Stimulated activated CD8-positive, alpha-beta memory T cell treated with anti-CD3 and anti-CD28 coated beads, Interleukin-7, amount 100 ng/mL, for 1 hour (primary cell): ENCODE measurements at regions not wholly inside any gene's neighbourhood (a gene's known extent, or its start where the extent isn't known, plus 50 kb on each side); places are given as distances from the start of the nearest gene placed in this dataset.

Experiments
- DNase-seq, 2 donors: peaks; one replicate each; pipeline ENCODE4 v3.0.0-alpha.2; 2020; ENCODE audit warnings: low read depth in 2 of 2

DNA sequence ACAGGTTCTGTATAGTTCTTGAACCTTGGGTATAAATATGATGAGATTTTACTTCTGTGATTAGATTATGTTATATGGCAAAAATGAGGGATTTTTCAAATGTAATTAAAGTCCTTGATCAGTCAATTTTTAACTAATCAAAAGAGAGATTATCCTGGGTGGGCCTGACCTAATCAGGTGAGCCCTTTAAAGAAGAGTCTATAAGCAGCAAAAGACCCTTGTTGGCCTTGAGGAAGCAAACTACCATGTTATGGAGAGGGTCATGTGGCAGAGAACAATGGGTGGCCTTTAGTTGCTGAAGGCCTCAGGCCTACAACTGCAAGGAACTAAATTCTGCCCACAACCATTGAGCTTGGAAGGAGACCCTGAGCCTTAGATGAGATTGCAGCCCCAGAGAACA, 102.5 kb upstream of the RIPOR2 start:
- no peak for DNase-seq

DNA sequence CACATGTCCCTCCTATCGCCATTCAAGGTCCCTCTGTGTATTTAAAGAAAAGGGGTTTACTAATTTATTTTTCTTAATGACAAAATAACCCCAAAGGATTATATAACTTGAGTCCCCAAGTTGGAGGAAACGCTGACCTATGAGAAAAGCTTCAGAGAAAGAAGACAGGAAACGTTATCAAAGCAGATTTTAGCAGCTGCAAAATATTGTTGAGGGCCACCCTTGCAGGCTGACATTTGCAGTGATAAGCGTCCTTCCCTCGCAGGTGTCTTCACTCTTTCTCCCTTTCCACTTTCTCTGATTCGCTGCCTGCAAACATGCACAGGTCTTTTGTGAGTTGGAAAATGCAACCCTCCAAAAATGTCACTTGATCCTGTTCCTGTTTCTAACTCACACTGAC, 103.2 kb upstream of the RIPOR2 start:
- no peak for DNase-seq

DNA sequence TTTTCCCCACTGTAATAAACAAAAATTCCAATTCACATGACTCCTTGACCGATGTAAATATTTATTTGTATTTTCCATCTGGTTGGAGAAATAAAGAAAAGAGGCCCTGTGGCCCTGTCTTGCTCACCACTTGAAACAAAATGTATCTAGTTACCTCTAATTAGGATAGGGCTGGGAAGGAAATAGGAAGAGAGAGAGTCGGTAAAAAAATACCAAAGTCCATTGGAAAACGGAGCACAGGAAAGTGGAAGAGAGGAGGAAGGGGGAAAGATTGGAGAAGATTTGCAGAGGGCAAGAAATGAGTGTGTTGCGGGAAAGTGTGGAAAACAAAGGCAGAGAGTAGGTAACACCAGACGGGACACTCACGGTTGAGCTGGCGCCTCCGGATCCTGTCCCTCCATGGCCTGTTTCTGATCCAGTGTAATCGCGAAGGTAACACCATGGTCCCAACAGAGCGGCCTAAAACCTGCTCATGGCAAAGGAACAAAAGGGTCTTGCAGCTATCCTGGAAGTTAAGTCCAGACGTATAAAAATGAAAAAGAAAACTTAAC, 105.8 kb upstream of the RIPOR2 start:
- no peak for DNase-seq

GRCh38 chr6:25042036-25042521, 106.3 kb upstream of the RIPOR2 start:
- DNase-seq: no peak

- no peak for DNase-seq
Measured at GRCh38 chr6:25042536-25042935, 106.8 kb upstream of the RIPOR2 start.

GRCh38 chr6:25042984-25043725, 107.4 kb upstream of the RIPOR2 start:
- no peak for DNase-seq

- no peak for DNase-seq
Measured at GRCh38 chr6:25043892-25044291, 108.1 kb upstream of the RIPOR2 start.

DNA sequence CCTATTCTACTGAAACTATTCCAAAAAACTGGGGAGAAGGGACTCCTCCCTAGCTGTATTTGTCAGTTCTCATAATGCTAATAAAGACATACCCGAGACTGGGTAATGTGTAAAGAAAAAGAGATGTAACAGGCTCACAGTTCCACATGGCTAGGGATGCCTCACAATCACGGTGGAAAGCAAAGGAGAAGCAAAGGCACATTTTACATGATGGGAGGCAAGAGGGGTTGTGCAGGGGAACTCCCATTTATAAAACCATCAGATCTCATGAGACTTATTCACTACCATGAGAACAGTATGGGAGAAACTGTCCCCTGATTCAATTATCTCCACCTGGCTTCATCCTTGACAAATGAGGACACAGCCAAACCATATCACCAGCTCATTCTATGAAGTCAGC, 111.2 kb upstream of the RIPOR2 start:
- no peak for DNase-seq

GRCh38 chr6:25050356-25050755, 114.6 kb upstream of the RIPOR2 start:
- no peak for DNase-seq

GRCh38 chr6:25051083-25051482, 115.3 kb upstream of the RIPOR2 start:
- no peak for DNase-seq

DNA sequence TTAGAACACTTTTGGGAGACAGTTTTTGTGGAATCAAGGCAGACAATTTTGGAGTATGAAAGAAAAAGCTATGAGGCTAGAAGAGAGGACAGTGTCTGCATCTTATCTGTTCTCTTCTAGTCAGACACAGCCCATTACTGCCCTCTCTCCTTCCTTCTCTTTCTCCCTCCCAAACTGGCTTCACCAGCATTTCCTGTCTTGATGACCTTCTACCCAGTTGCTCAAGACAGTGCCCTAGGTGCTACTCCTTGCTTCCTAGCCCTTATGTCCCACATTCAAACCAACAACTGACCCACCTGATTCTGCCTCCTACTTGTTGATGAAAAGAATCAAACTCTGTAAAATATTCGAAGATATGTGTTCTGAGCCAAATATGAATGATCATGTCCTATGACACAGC, 116.4 kb upstream of the RIPOR2 start:
- DNase-seq: no peak

- no peak for DNase-seq
Measured at GRCh38 chr6:25053875-25054371, 118.2 kb upstream of the RIPOR2 start.

GRCh38 chr6:25054469-25054868, 118.7 kb upstream of the RIPOR2 start:
- DNase-seq: no peak

DNA sequence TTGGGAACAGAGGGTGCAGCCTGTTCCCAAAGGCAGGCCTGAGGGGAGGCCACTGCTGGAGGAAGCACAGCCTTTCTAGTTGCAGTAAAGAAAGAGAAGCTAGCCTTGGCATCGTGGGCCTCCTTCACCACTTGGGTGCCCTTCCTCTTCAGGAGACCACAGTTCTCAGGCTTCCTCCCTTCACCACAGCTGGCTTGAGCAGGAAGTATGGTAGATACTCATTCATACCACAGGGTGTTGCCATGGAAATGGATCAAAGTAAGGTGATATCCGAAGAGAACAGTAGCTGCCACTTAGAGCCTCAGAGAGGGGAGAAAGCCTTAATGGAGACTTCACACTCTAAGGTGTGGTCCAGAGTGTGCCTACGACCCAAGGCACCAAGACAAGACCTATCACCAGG, 120.4 kb upstream of the RIPOR2 start:
- no peak for DNase-seq

DNA sequence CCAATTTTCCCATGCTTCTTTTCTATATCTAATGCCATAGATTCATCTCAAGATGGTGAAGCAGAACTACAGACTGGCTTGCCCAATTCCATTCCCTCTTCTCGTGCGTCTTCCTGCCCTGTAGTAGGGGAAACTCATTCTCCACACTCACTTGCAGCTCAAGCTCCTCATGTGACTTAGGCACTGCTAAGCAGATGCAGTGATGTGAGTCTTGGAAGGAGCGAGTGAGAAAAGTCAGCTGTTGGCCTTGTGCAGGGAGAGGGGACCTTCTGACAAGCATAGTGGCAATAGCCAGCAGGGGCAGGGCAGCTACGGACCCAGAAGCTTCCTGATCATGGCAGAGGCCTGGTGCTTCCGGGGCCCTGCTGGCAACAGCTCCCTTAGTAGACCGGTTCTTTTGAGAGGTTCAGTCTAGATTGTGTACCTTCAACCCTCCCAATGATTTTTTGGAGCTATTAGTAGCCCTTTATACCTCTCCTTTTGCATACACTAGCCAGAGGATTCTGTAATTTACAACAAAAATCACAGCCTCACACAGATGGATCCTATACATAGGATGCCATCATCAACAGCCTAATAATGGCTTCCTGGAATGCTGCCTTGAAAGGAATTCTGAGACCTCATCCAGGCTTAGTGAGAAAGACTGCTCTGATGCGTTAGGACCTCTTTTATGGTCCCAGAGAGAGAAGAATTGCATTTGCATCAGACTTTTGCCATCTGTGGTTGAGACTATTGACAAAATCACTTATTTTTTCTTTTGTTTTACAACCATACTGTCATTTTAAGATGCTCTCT, 121.5 kb upstream of the RIPOR2 start:
- no peak for DNase-seq

DNA sequence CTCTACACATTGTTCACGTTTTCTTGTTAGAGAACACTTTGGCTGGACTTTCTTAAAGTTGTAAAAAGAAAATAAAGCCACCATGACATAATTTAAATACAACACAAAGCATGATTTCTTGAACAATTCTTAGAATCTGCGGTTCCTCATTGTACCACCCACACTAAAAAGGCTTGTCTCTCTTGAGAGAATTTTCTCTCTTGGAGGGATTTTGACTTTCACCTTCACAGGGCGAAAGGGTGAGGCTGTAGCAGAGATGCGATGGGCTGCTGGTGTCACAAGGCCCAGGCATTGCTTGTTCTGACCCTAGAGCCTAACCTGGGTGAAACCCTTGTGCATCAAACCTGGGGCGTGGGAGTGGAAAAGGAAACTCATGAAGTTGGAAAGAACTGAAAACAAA, 122.7 kb upstream of the RIPOR2 start:
- no peak for DNase-seq

- no peak for DNase-seq
Measured at GRCh38 chr6:25058941-25059340, 123.2 kb upstream of the RIPOR2 start.

DNA sequence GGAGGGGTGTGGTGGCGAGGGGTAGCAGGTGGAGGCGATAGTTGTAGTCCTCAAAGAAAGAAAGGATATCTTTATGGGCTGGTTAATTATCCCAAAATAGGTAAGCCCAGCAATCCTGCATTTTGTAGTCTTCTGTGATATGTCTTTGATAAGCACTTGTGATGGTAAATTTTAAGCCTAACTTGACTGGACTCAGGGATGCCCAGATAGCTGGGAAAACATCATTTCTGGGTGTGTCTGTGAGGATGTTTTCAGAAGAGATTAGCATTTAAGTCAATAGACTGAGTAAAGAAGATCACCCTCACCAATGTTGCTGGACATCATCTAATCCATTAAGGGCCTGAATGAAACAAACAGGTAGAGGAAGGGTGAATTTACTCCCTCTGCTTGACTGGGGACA, 124.8 kb upstream of the RIPOR2 start:
- no peak for DNase-seq

DNA sequence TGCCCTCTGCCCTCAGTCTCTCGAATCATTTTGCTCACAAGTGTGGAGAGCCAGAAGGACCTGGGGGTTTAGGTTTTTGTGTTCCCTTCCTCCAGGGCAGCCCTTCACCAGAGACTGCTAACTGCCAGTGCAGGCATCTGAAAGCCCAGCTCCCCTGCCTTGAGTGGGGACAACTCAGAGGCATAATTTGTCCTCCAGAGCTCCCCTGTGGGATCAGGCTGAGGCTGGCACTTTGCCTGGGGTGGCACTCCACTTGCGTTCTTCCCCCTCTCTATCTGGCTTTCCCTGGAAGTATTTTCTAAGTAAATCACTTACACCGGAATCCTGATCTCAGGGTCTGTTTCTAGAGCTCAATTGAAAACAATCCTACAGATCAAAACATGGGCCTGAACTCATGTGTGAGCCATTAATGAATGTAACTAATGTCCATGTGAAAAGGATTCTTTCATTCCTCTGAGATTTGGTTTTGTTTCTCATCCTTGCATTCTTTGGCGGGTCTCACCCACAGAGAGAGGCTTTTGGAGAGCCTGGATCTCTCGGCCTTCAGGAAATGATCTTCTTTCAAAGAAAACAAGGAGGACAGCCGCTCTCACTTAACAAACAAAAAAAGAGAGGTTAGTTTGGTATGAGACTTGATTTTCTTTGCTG, 125.7 kb upstream of the RIPOR2 start:
- DNase-seq: no peak

GRCh38 chr6:25062070-25062811, 126.5 kb upstream of the RIPOR2 start:
- DNase-seq: no peak

DNA sequence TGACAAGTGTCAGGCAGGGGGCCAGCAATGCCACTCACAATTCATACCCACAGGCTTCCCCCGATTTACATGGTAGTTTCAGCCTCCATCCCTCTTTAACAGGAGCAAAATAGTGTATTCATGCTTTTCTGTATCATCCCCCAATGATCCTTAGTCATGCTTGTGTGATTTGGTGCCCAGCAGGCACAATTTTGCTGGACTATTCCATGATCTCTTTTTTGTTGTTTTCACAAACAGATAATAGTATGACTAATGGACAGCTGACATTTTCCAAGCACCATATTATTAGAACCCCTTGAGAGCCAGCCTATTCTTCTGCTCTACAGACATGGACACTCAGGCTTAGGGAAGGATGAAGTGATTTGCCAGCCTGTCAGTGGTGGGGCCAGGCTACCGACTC, 128.2 kb upstream of the RIPOR2 start:
- no peak for DNase-seq

DNA sequence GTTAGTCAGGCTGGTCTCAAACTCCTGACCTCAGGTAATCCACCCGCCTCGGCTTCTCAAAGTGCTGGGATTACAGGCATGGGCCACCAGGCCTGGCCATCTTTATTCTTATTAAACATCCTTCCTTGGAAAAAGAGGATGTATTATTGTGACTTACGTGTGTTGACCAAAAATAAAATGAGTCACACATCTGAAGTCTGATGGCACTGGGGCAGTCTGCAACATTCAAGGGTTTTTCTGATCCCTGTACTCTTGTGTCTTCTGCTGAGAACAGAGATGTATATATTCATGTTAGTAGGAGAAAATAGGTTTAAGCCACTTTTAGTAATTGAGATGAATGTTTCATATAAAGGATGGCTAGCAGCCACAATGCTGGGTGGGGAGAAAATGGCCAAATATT, 129.9 kb upstream of the RIPOR2 start:
- DNase-seq: no peak
